Chondrocyte (in vitro differentiated cells): ENCODE measurements at regions not wholly inside any gene's neighbourhood (a gene's known extent, or its start where the extent isn't known, plus 50 kb on each side); places are given as distances from the start of the nearest gene placed in this dataset.

Experiments
- DNase-seq: peaks from one replicate; pipeline ENCODE4 v3.0.0; 2021; ENCODE audit warnings: mixed read lengths, low spot score
- H3K27ac Mint-ChIP-seq: one replicate; pipeline ENCODE4 v1.8.0; 2021; ENCODE audit warnings: mild to moderate bottlenecking, moderate library complexity, mixed read lengths; ENCODE audit not compliant: unreplicated experiment
- H3K27me3 Mint-ChIP-seq: 2 replicates; pipeline ENCODE4 v1.8.0; 2021; ENCODE audit warnings: low read depth, mixed read lengths
- H3K36me3 Mint-ChIP-seq: 2 replicates; pipeline ENCODE4 v1.8.0; 2021; ENCODE audit warnings: low read depth, mixed read lengths
- H3K4me1 Mint-ChIP-seq: 2 replicates; pipeline ENCODE4 v1.8.0; 2021; ENCODE audit warnings: low read depth, mild to moderate bottlenecking, mixed read lengths
- H3K4me3 Mint-ChIP-seq: one replicate; pipeline ENCODE4 v1.8.0; 2021; ENCODE audit warnings: mild to moderate bottlenecking, moderate library complexity, mixed read lengths; ENCODE audit not compliant: unreplicated experiment
- H3K9me3 Mint-ChIP-seq: 2 replicates; pipeline ENCODE4 v1.8.0; 2021; ENCODE audit warnings: low read depth, mixed read lengths
- CTCF ChIP-seq: fragments of 200-600 bp; sonication (generic); IDR thresholded peaks from 2 replicates; pipeline ENCODE4 v1.5.0; 2021; ENCODE audit warnings: antibody characterized with exemption, mild to moderate bottlenecking, moderate library complexity

GRCh38 chr1:177784409-177784808 lies 185.4 kb downstream of the SEC16B start:
- Mint-ChIP-seq H3K4me1 (no peaks in the 10 kb centered on the region), H3K36me3 (no peaks in the 10 kb centered on the region), H3K9me3 (no peaks in the 10 kb centered on the region), H3K4me3 (no peak overlapping the region), H3K27ac (no peak overlapping the region), H3K27me3 (peaks cover 22% of the 10 kb centered on the region)
- no peak for DNase-seq
- no peak for TF ChIP-seq CTCF

DNA sequence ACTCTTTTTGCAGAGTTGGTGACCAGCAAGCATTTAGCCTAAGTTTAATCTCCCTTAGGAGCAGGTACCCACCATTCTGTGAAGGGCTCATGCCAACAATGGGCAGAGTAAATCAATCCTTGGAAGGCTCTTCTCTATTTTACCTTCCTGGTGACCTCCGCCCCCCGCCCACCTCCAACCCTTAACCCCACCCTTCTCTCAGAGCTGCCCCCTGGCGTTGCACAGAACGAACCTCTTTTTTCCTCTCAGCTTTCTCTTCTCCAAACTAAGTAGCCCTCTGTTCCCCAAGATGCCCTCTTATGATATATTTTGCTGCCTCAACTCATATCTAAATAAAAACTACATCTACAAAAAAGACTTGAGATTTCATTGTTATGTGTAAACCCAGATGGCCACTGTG lies 186.8 kb downstream of the SEC16B start:
- Mint-ChIP-seq H3K4me1 (no peaks in the 10 kb centered on the region), H3K27me3 (peaks cover 28% of the 10 kb centered on the region), H3K9me3 (no peaks in the 10 kb centered on the region), H3K36me3 (no peaks in the 10 kb centered on the region), H3K27ac (no peak overlapping the region), H3K4me3 (no peak overlapping the region)
- DNase-seq = no peak
- TF ChIP-seq CTCF = no peak

DNA sequence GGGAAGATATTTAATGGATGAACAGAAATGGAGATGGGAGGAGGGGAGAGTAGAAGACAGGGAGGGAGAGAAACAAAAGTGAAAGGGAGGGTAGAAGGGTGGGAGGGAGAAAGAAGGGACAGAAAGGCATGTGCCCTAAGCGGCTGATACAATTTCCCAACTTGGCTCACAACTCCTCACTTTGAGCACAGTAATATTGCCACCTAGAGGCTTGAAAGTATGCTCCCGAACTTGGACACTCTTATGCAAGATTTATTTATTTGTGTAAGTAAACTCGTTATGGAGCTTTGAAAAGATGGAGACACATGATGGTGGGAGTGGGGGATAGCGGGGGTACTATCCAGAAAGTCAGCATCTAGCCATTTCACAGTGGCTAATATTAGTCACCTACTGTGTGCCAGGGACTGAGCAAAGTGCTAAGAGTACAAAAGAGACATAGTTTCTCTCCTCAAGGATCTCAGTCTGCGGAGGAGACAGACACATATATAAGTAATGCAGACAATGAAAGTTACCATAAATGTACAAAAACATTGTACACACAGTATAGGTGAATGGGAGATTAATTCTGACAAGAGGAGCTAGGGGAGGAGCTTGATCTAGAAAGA lies 189.7 kb downstream of the SEC16B start:
- Mint-ChIP-seq H3K27me3 (peaks cover 31% of the 10 kb centered on the region), H3K9me3 (peaks cover 2% of the 10 kb centered on the region), H3K4me3 (no peak overlapping the region), H3K4me1 (no peaks in the 10 kb centered on the region), H3K27ac (no peak overlapping the region), H3K36me3 (no peaks in the 10 kb centered on the region)
- TF ChIP-seq CTCF = peak; percentile 81
- no peak for DNase-seq

DNA sequence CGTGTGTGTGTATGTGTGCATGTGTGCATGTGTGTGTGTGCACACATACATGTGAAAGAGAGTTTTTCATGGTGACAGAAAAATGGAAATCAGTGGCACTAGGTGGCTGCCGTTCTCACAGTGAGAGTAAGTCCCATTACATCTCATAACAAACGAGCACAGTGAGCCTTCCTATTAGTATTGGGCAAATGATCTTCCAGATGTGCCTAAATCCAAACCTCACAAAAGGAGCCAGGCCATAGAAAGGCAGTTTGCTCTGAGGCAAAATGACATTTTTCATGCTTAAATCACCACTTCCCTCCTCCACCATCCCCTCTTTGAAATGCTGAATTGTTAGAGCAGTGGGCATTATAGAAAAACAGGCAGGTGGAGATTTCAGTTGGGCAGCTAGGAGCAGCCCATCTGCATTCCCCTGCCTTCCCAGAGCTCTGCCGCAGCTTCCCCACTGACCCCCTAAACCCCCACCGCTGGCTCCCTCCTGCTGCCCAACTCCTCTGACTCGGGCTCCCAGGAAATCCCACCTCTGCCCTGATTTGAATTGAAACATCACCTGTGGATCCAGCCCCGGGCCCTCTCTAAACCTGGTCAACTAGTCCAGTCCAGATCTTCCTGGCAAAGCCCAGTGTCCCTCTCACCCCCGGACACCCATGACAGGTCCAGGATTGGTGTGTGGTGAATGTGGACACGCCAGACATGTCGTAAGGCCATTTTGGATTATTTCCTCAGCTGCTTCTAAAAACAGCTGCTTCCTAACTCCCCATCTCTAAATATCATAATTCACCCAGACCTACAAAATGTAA lies 190.5 kb downstream of the SEC16B start:
- H3K4me1 Mint-ChIP-seq = no peaks in the 10 kb centered on the region
- no peak overlapping the region for H3K4me3 Mint-ChIP-seq
- H3K9me3 Mint-ChIP-seq = peaks cover 9% of the 10 kb centered on the region
- peaks cover 31% of the 10 kb centered on the region for H3K27me3 Mint-ChIP-seq
- H3K36me3 Mint-ChIP-seq = no peaks in the 10 kb centered on the region
- H3K27ac Mint-ChIP-seq = no peak overlapping the region
- DNase-seq = no peak
- TF ChIP-seq CTCF = no peak

- H3K36me3 Mint-ChIP-seq = no peaks in the 10 kb centered on the region
- H3K4me3 Mint-ChIP-seq = no peak overlapping the region
- H3K27ac Mint-ChIP-seq = no peak overlapping the region
- peaks cover 27% of the 10 kb centered on the region for H3K9me3 Mint-ChIP-seq
- no peaks in the 10 kb centered on the region for H3K4me1 Mint-ChIP-seq
- DNase-seq = no peak
- peaks cover 20% of the 10 kb centered on the region for H3K27me3 Mint-ChIP-seq
- TF ChIP-seq CTCF = no peak
Observed at GRCh38 chr1:177775924-177776323, 193.9 kb downstream of the SEC16B start.
